ENCODE measurements at regions not wholly inside any gene's neighbourhood (a gene's known extent, or its start where the extent isn't known, plus 50 kb on each side); places are given as distances from the start of the nearest gene placed in this dataset.
A peak's percentile ranks its signal among the peaks of the same experiment; 100 is the strongest.

- in situ Hi-C loops (cut with HindIII; ENCODE audit: low pct_unique_long_range_greater_than_20kb, low sequenced_read_pairs) = no loop called here
- no peak for TF ChIP-seq JUND (IDR thresholded peaks at IDR 0.05; ENCODE audit: low read depth)
- no peak for DNase-seq (ENCODE audit: low read depth in 1 of 2, low spot score in 1 of 2)
Measured at GRCh38 chr6:3592371-3592941, 135.6 kb upstream of the SLC22A23 start.

- no peak for DNase-seq (ENCODE audit: low read depth in 1 of 2, low spot score in 1 of 2)
- in situ Hi-C loops (cut with HindIII; ENCODE audit: low pct_unique_long_range_greater_than_20kb, low sequenced_read_pairs) = no loop called here
- TF ChIP-seq JUND (IDR thresholded peaks at IDR 0.05; ENCODE audit: low read depth) = no peak
Measured at GRCh38 chr6:3591970-3592369, 135.1 kb upstream of the SLC22A23 start.

DNA sequence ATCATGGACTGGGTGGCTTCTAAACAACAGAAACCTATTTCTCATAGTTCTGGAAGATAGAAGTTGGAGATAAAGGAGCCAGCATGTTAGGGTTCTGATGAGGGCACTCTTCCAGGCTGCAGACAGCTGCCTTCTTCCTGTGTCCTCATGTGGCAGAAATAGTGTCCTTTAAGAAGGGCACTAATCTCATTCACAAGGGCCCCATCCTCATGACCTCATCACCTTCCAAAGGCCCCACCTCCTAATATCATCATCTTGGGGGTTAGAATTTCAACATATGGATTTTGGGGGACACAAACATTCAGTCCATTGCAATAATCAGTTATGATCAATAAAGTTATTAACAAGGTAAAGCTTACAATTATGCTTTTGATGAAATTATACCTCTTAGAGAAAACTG, 130.8 kb upstream of the SLC22A23 start:
- no peak for DNase-seq (ENCODE audit: low read depth in 1 of 2, low spot score in 1 of 2)
- in situ Hi-C loops (cut with HindIII; ENCODE audit: low pct_unique_long_range_greater_than_20kb, low sequenced_read_pairs) = no loop called here
- TF ChIP-seq JUND (IDR thresholded peaks at IDR 0.05; ENCODE audit: low read depth) = no peak

DNA sequence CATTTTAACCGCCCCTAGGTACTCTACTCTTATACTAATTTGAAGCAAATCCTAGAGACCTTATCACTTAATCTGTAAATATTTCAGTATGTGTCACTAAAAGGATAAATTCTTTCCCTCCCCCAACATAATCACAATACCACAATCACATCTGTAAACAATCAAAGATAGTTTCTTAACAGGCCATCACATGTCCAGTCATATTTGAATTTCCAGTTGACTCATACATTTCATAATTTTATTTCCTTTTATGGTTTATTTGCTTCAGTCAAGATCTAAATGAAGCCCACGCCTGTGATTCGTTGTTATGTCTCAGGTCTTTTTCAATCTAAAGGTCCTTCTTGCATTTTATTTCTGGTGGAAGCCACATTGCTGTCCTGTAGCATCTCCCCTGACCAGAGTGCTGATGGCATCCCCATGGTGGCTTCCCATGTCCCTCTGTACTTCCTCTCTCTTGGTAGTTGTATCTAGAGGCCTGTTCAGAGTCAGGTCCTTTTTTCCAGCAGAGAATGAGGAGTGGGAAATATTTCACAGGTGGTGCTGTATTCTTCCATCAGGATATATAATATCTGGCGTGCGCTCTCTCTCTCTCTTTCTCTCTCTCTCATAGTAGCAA, 128.6 kb upstream of the SLC22A23 start:
- in situ Hi-C loops (cut with HindIII; ENCODE audit: low pct_unique_long_range_greater_than_20kb, low sequenced_read_pairs) = no loop called here
- DNase-seq (ENCODE audit: low read depth in 1 of 2, low spot score in 1 of 2) = peak in 1 of 2 experiments; percentile 30
- 0 out of 2 replicates have a peak, but pooled peaks have one; percentile 33 for TF ChIP-seq JUND (IDR thresholded peaks at IDR 0.05; ENCODE audit: low read depth)

DNA sequence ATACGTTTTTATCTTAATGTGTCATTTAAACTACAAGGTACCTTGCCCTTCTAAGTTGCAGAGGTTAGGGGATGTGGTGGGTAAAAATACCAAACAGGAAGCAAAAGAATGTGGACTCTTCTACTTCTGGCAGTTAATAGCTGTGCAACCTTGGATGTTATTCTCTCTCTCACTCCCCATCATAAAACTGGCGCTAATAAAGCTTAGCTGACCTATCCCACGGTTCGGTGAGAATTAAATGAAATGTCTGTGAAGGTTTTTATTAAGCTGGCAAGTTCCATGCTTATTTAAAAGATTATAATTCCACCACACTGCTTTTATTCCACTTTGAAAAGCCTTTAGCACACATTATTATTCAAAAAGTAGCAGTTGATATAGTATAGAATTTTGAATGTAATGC, 127.8 kb upstream of the SLC22A23 start:
- no peak for DNase-seq (ENCODE audit: low read depth in 1 of 2, low spot score in 1 of 2)
- in situ Hi-C loops (cut with HindIII; ENCODE audit: low pct_unique_long_range_greater_than_20kb, low sequenced_read_pairs) = no loop called here
- no peak for TF ChIP-seq JUND (IDR thresholded peaks at IDR 0.05; ENCODE audit: low read depth)

DNA sequence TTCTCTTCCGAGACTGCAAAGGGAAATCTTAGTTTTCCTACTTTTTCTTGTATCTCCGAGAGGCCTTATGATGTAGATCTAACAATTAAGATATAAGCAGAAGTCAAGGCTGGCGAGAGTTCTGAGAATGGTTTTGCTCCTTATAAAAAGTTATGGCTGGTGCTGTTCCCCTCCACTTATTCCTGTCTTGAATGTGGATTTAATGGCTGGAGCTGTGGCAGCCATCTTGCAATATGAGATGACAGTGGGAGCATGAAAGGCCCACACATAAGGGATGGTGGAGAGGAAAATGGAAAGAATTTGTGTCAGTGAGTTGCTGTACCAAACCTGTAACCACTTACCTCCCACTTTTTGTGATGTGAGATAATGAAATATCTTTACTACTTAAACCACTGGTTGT, 124.6 kb upstream of the SLC22A23 start:
- in situ Hi-C loops (cut with HindIII; ENCODE audit: low pct_unique_long_range_greater_than_20kb, low sequenced_read_pairs) = no loop called here
- no peak for TF ChIP-seq JUND (IDR thresholded peaks at IDR 0.05; ENCODE audit: low read depth)
- DNase-seq (ENCODE audit: low read depth in 1 of 2, low spot score in 1 of 2) = no peak

GRCh38 chr6:3579652-3580175, 122.9 kb upstream of the SLC22A23 start:
- no peak for DNase-seq (ENCODE audit: low read depth in 1 of 2, low spot score in 1 of 2)
- TF ChIP-seq JUND (IDR thresholded peaks at IDR 0.05; ENCODE audit: low read depth) = no peak
- in situ Hi-C loops (cut with HindIII; ENCODE audit: low pct_unique_long_range_greater_than_20kb, low sequenced_read_pairs) = no loop called here

GRCh38 chr6:3578981-3579380, 122.1 kb upstream of the SLC22A23 start:
- TF ChIP-seq JUND (IDR thresholded peaks at IDR 0.05; ENCODE audit: low read depth) = no peak
- in situ Hi-C loops (cut with HindIII; ENCODE audit: low pct_unique_long_range_greater_than_20kb, low sequenced_read_pairs) = no loop called here
- DNase-seq (ENCODE audit: low read depth in 1 of 2, low spot score in 1 of 2) = no peak

GRCh38 chr6:3577517-3577916, 120.7 kb upstream of the SLC22A23 start:
- in situ Hi-C loops (cut with HindIII; ENCODE audit: low pct_unique_long_range_greater_than_20kb, low sequenced_read_pairs) = no loop called here
- TF ChIP-seq JUND (IDR thresholded peaks at IDR 0.05; ENCODE audit: low read depth) = no peak
- no peak for DNase-seq (ENCODE audit: low read depth in 1 of 2, low spot score in 1 of 2)

DNA sequence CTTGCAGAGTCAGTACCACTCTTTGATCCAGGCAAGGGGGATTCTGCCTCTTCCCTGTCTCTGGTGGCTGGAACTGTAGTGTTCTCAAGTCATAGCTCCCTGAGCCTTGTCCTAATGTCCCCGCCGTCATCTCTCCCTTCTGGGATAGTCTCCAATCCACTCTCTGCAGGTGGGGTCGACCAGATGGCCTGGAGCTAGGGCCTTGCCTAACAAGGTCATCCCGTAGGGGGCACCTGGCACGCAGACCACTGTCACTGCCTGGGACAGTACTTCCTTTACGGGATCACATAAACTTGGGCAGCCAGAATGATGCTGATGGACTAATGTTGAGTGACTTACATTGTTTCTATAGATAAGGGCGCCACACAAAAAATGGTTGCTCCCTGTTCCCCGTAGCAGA, 118.9 kb upstream of the SLC22A23 start:
- TF ChIP-seq JUND (IDR thresholded peaks at IDR 0.05; ENCODE audit: low read depth) = no peak
- DNase-seq (ENCODE audit: low read depth in 1 of 2, low spot score in 1 of 2) = no peak
- in situ Hi-C loops (cut with HindIII; ENCODE audit: low pct_unique_long_range_greater_than_20kb, low sequenced_read_pairs) = no loop called here

DNA sequence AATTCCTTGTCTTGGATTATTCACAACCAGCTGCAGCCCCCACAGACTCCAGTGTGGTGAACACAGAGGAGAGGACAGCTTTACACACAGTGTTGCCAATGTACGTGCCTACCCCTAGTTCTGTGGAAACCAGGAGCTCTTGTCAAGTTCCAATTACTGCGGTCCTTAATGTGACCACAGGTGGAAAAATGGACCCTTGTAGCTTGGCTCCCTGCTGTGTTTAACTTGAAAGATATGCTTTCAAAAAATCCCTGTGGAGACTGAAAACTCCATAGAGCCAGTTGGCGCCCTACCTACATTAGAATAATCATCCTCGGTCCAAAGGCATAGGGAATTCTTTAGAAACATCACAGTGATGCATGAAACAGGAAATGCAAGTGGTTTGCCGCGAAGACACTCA, 118.3 kb upstream of the SLC22A23 start:
- in situ Hi-C loops (cut with HindIII; ENCODE audit: low pct_unique_long_range_greater_than_20kb, low sequenced_read_pairs) = no loop called here
- no peak for DNase-seq (ENCODE audit: low read depth in 1 of 2, low spot score in 1 of 2)
- TF ChIP-seq JUND (IDR thresholded peaks at IDR 0.05; ENCODE audit: low read depth) = no peak

DNA sequence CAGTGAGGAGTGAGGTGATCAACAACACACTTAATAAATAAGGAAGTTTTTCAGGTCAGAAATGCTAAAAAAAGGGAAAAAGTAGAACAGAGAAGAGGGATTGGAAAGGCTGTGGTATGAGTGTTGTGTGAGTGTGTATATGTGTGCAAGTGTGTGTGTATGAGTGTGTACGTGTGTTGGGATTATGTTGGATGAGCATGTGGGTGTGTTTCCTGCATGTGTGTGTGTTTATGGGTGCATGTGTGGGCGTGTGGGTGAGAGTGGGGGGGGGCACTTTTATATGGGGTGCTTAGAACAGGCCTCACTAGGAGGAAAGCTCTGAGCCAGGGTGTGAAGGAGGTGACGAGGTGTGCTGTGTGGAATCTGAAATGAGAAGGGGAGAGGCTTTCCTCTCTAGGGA, 116.8 kb upstream of the SLC22A23 start:
- in situ Hi-C loops (cut with HindIII; ENCODE audit: low pct_unique_long_range_greater_than_20kb, low sequenced_read_pairs) = no loop called here

DNA sequence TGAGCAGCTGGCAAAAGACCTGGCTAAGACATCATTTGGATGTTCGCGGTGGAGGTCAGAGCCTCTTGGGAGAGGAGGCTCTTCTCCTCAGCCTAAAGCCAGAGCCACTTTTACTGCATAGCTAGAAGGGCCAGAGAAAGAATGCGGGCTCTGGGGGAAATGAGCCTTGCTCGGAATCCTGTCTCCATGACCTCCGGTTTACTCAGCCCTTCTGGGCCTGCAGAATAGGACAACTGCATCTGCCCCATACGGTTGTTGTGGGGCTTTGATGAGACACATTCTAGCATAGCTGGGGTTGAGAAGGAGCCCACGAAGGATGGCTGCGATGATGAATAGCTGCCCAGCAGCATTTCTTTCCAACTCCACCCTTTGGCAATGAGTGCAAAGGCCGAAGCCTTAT, 115.0 kb upstream of the SLC22A23 start:
- no peak for TF ChIP-seq JUND (IDR thresholded peaks at IDR 0.05; ENCODE audit: low read depth)
- no peak for DNase-seq (ENCODE audit: low read depth in 1 of 2, low spot score in 1 of 2)
- in situ Hi-C loops (cut with HindIII; ENCODE audit: low pct_unique_long_range_greater_than_20kb, low sequenced_read_pairs) = no loop called here

More for the DNA sequence above, 116.8 kb upstream of the SLC22A23 start:
- no peak for TF ChIP-seq JUND (IDR thresholded peaks at IDR 0.05; ENCODE audit: low read depth)
- DNase-seq (ENCODE audit: low read depth in 1 of 2, low spot score in 1 of 2) = no peak

GRCh38 chr6:3571250-3571681, 114.4 kb upstream of the SLC22A23 start:
- in situ Hi-C loops (cut with HindIII; ENCODE audit: low pct_unique_long_range_greater_than_20kb, low sequenced_read_pairs) = no loop called here
- no peak for DNase-seq (ENCODE audit: low read depth in 1 of 2, low spot score in 1 of 2)
- TF ChIP-seq JUND (IDR thresholded peaks at IDR 0.05; ENCODE audit: low read depth) = no peak

Data from T47D (cell line).